ENCODE measurements at regions not wholly inside any gene's neighbourhood (a gene's known extent, or its start where the extent isn't known, plus 50 kb on each side); places are given as distances from the start of the nearest gene placed in this dataset.

GRCh38 chr5:162209005-162209605, 141.5 kb downstream of the GABRG2 start:
- H3K36me3 ChIP-seq = no peaks in the 10 kb centered on the region
- H3K4me3 ChIP-seq = no peak overlapping the region
- peaks cover 8% of the 10 kb centered on the region for H3K9me3 ChIP-seq
- H3K27me3 ChIP-seq = no peaks in the 10 kb centered on the region
- H3K27ac ChIP-seq = no peak overlapping the region
- peaks cover 28% of the 10 kb centered on the region for H3K4me1 ChIP-seq
- H3K9ac ChIP-seq = no peak overlapping the region
- H4K20me1 ChIP-seq = no peaks in the 10 kb centered on the region
- TF ChIP-seq Cebpa-rat (IDR thresholded peaks at IDR 0.05) = no peak
- peak overlapping the region; percentile 74 for H3K4me2 ChIP-seq

- no peak overlapping the region for H3K27ac ChIP-seq
- no peak for TF ChIP-seq Cebpa-rat (IDR thresholded peaks at IDR 0.05)
- no peak overlapping the region for H3K4me3 ChIP-seq
- no peak overlapping the region for H3K9ac ChIP-seq
- H3K9me3 ChIP-seq = no peaks in the 10 kb centered on the region
- H3K4me1 ChIP-seq = peaks cover 16% of the 10 kb centered on the region
- H3K27me3 ChIP-seq = no peaks in the 10 kb centered on the region
- no peaks in the 10 kb centered on the region for H3K36me3 ChIP-seq
- H3K4me2 ChIP-seq = no peak overlapping the region
- H4K20me1 ChIP-seq = no peaks in the 10 kb centered on the region
Observed at GRCh38 chr5:162214551-162214950, 147.0 kb downstream of the GABRG2 start.

GRCh38 chr5:162217037-162217436, 149.5 kb downstream of the GABRG2 start:
- no peak overlapping the region for H3K27ac ChIP-seq
- peaks cover 29% of the 10 kb centered on the region for H3K4me1 ChIP-seq
- no peaks in the 10 kb centered on the region for H3K27me3 ChIP-seq
- no peak for TF ChIP-seq Cebpa-rat (IDR thresholded peaks at IDR 0.05)
- no peaks in the 10 kb centered on the region for H3K36me3 ChIP-seq
- H4K20me1 ChIP-seq = no peaks in the 10 kb centered on the region
- no peak overlapping the region for H3K9ac ChIP-seq
- no peaks in the 10 kb centered on the region for H3K9me3 ChIP-seq
- no peak overlapping the region for H3K4me2 ChIP-seq
- H3K4me3 ChIP-seq = no peak overlapping the region

GRCh38 chr5:162221910-162222309, 154.3 kb downstream of the GABRG2 start:
- Histone ChIP-seq H3K27ac (no peak overlapping the region), H3K9ac (no peak overlapping the region), H3K9me3 (no peaks in the 10 kb centered on the region), H3K4me2 (peak overlapping the region; percentile 53), H3K36me3 (no peaks in the 10 kb centered on the region), H3K4me3 (no peak overlapping the region), H3K4me1 (peaks cover 19% of the 10 kb centered on the region), H3K27me3 (no peaks in the 10 kb centered on the region), H4K20me1 (no peaks in the 10 kb centered on the region)
- TF ChIP-seq Cebpa-rat (IDR thresholded peaks at IDR 0.05) = no peak

- H3K36me3 ChIP-seq = no peaks in the 10 kb centered on the region
- no peak overlapping the region for H3K27ac ChIP-seq
- H4K20me1 ChIP-seq = no peaks in the 10 kb centered on the region
- TF ChIP-seq Cebpa-rat (IDR thresholded peaks at IDR 0.05) = no peak
- no peaks in the 10 kb centered on the region for H3K9me3 ChIP-seq
- H3K9ac ChIP-seq = no peak overlapping the region
- no peak overlapping the region for H3K4me3 ChIP-seq
- H3K4me2 ChIP-seq = no peak overlapping the region
- H3K4me1 ChIP-seq = no peaks in the 10 kb centered on the region
- no peaks in the 10 kb centered on the region for H3K27me3 ChIP-seq
Observed at GRCh38 chr5:162227075-162227474, 159.5 kb downstream of the GABRG2 start.

- Histone ChIP-seq H3K36me3 (no peaks in the 10 kb centered on the region), H3K4me3 (no peak overlapping the region), H3K9ac (no peak overlapping the region), H3K4me1 (no peaks in the 10 kb centered on the region), H3K4me2 (no peak overlapping the region), H3K9me3 (peaks cover 21% of the 10 kb centered on the region), H3K27me3 (no peaks in the 10 kb centered on the region), H3K27ac (no peak overlapping the region), H4K20me1 (no peaks in the 10 kb centered on the region)
- no peak for TF ChIP-seq Cebpa-rat (IDR thresholded peaks at IDR 0.05)
Observed at GRCh38 chr5:162230348-162230747, 162.8 kb downstream of the GABRG2 start.

GRCh38 chr5:162231522-162231921, 163.9 kb downstream of the GABRG2 start:
- H3K9ac ChIP-seq = no peak overlapping the region
- H3K4me3 ChIP-seq = no peak overlapping the region
- no peak overlapping the region for H3K4me2 ChIP-seq
- no peaks in the 10 kb centered on the region for H3K4me1 ChIP-seq
- H4K20me1 ChIP-seq = no peaks in the 10 kb centered on the region
- H3K36me3 ChIP-seq = no peaks in the 10 kb centered on the region
- H3K9me3 ChIP-seq = peaks cover 33% of the 10 kb centered on the region
- no peak for TF ChIP-seq Cebpa-rat (IDR thresholded peaks at IDR 0.05)
- H3K27ac ChIP-seq = no peak overlapping the region
- no peaks in the 10 kb centered on the region for H3K27me3 ChIP-seq

GRCh38 chr5:162240734-162241133, 173.2 kb downstream of the GABRG2 start:
- Histone ChIP-seq H3K4me2 (no peak overlapping the region), H3K4me3 (no peak overlapping the region), H3K4me1 (peaks cover 10% of the 10 kb centered on the region), H3K36me3 (no peaks in the 10 kb centered on the region), H3K9ac (no peak overlapping the region), H3K27ac (no peak overlapping the region), H3K27me3 (no peaks in the 10 kb centered on the region), H4K20me1 (no peaks in the 10 kb centered on the region), H3K9me3 (peaks cover 24% of the 10 kb centered on the region)
- no peak for TF ChIP-seq Cebpa-rat (IDR thresholded peaks at IDR 0.05)

GRCh38 chr5:162242416-162242815, 174.8 kb downstream of the GABRG2 start:
- Histone ChIP-seq H3K9ac (no peak overlapping the region), H3K9me3 (peaks cover 7% of the 10 kb centered on the region)
- no peak for TF ChIP-seq Cebpa-rat (IDR thresholded peaks at IDR 0.05)

GRCh38 chr5:162243651-162244050, 176.1 kb downstream of the GABRG2 start:
- H3K9ac ChIP-seq = no peak overlapping the region
- no peak overlapping the region for H3K27ac ChIP-seq
- H3K9me3 ChIP-seq = no peaks in the 10 kb centered on the region
- no peaks in the 10 kb centered on the region for H4K20me1 ChIP-seq
- H3K4me1 ChIP-seq = peaks cover 4% of the 10 kb centered on the region
- no peak overlapping the region for H3K4me3 ChIP-seq
- H3K4me2 ChIP-seq = no peak overlapping the region
- H3K36me3 ChIP-seq = no peaks in the 10 kb centered on the region
- no peaks in the 10 kb centered on the region for H3K27me3 ChIP-seq
- TF ChIP-seq Cebpa-rat (IDR thresholded peaks at IDR 0.05) = no peak

More at GRCh38 chr5:162242416-162242815, 174.8 kb downstream of the GABRG2 start:
- Histone ChIP-seq H3K4me1 (peaks cover 10% of the 10 kb centered on the region), H3K27ac (no peak overlapping the region), H3K4me2 (no peak overlapping the region), H4K20me1 (no peaks in the 10 kb centered on the region), H3K27me3 (no peaks in the 10 kb centered on the region), H3K36me3 (no peaks in the 10 kb centered on the region), H3K4me3 (no peak overlapping the region)
